Activated naive CD4-positive, alpha-beta T cell treated with anti-CD3 and anti-CD28 coated beads for 36 hours (primary cell): ENCODE measurements at regions not wholly inside any gene's neighbourhood (a gene's known extent, or its start where the extent isn't known, plus 50 kb on each side); places are given as distances from the start of the nearest gene placed in this dataset.
"Not testable (repeated sequence)": the region's sequence is repeated elsewhere in the genome, so short reads cannot be mapped to it uniquely, and the experiment has no call there.

ENCODE experiments used
- CTCF ChIA-PET: fragments of 350-600 bp; sonication (Branson Sonifier 250); formaldehyde crosslinking; loops from one replicate; lab custom pipeline; 2021; ENCODE audit warnings: antibody characterized with exemption; lab: Charles Lee
- DNase-seq: peaks from one replicate; pipeline ENCODE4 v3.0.0-alpha.2; 2020
- H3K27ac Mint-ChIP-seq: one replicate; pipeline ENCODE4 v1.8.0; 2021; ENCODE audit warnings: mild to moderate bottlenecking, mixed read lengths
- H3K27me3 Mint-ChIP-seq: one replicate; pipeline ENCODE4 v1.8.0; 2021; ENCODE audit warnings: low read depth, mixed read lengths
- H3K36me3 Mint-ChIP-seq: one replicate; pipeline ENCODE4 v1.8.0; 2021; ENCODE audit warnings: low read depth, mixed read lengths
- H3K4me1 Mint-ChIP-seq: one replicate; pipeline ENCODE4 v1.8.0; 2021; ENCODE audit warnings: low read depth, mixed read lengths
- H3K4me3 Mint-ChIP-seq: one replicate; pipeline ENCODE4 v1.8.0; 2021; ENCODE audit warnings: mild to moderate bottlenecking, moderate library complexity, mixed read lengths
- H3K9me3 Mint-ChIP-seq: one replicate; pipeline ENCODE4 v1.8.0; 2021; ENCODE audit warnings: mixed read lengths
- intact Hi-C: fragments of 100-400 bp; cut with micrococcal nuclease; formaldehyde crosslinking; loops from one replicate; pipeline ENCODE4 v1.15.1; 2023

- CTCF ChIA-PET = no interaction called here
- Mint-ChIP-seq H3K4me1 (no peaks in the 10 kb centered on the region), H3K27me3 (no peaks in the 10 kb centered on the region), H3K36me3 (no peaks in the 10 kb centered on the region), H3K4me3 (no peak overlapping the region), H3K9me3 (peaks cover 18% of the 10 kb centered on the region), H3K27ac (no peak overlapping the region)
- DNase-seq = no peak
- intact Hi-C loops = no loop called here
Measured at GRCh38 chrX:85808217-85808616, 239.1 kb downstream of the CHM start.

- DNase-seq, H3K4me3 Mint-ChIP-seq, H3K27ac Mint-ChIP-seq, H3K4me1 Mint-ChIP-seq, H3K27me3 Mint-ChIP-seq, CTCF ChIA-PET, intact Hi-C loops, H3K9me3 Mint-ChIP-seq, H3K36me3 Mint-ChIP-seq: not testable (repeated sequence)
Measured at GRCh38 chrX:85772391-85772790, 275.0 kb downstream of the CHM start.

GRCh38 chrX:85765651-85766050, 281.7 kb downstream of the CHM start:
- Mint-ChIP-seq H3K36me3 (no peaks in the 10 kb centered on the region), H3K4me3 (no peak overlapping the region), H3K27me3 (no peaks in the 10 kb centered on the region), H3K4me1 (no peaks in the 10 kb centered on the region), H3K9me3 (peaks cover 5% of the 10 kb centered on the region), H3K27ac (no peak overlapping the region)
- CTCF ChIA-PET = no interaction called here
- no peak for DNase-seq
- intact Hi-C loops = no loop called here

DNA sequence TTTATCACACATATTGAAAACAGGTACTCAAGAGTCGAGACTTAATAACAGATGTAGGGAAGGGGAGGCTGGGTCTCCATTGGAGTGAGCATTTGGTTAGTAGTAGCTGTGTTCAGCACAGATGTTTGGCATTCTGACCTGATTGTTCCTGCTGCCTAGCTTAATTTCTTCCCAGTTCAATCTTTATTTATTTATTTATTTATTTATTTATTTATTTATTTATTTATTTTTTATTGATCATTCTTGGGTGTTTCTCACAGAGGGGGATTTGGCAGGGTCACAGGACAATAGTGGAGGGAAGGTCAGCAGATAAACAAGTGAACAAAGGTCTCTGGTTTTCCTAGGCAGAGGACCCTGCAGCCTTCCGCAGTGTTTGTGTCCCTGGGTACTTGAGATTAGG, 324.3 kb downstream of the CHM start:
- H3K4me1 Mint-ChIP-seq, H3K27me3 Mint-ChIP-seq, H3K9me3 Mint-ChIP-seq, CTCF ChIA-PET, H3K27ac Mint-ChIP-seq, DNase-seq, H3K4me3 Mint-ChIP-seq, H3K36me3 Mint-ChIP-seq, intact Hi-C loops: not testable (repeated sequence)

GRCh38 chrX:85703233-85703632, 323.8 kb upstream of the POF1B start:
- intact Hi-C loops, H3K4me3 Mint-ChIP-seq, CTCF ChIA-PET, H3K27ac Mint-ChIP-seq, H3K4me1 Mint-ChIP-seq, H3K27me3 Mint-ChIP-seq, H3K9me3 Mint-ChIP-seq, H3K36me3 Mint-ChIP-seq, DNase-seq: not testable (repeated sequence)

GRCh38 chrX:85698921-85699320, 319.5 kb upstream of the POF1B start:
- no peaks in the 10 kb centered on the region for H3K4me1 Mint-ChIP-seq
- H3K36me3 Mint-ChIP-seq = no peaks in the 10 kb centered on the region
- intact Hi-C loops = no loop called here
- H3K27me3 Mint-ChIP-seq = no peaks in the 10 kb centered on the region
- no peak for DNase-seq
- no peak overlapping the region for H3K4me3 Mint-ChIP-seq
- H3K27ac Mint-ChIP-seq = no peak overlapping the region
- CTCF ChIA-PET = no interaction called here
- H3K9me3 Mint-ChIP-seq = peaks cover 9% of the 10 kb centered on the region

DNA sequence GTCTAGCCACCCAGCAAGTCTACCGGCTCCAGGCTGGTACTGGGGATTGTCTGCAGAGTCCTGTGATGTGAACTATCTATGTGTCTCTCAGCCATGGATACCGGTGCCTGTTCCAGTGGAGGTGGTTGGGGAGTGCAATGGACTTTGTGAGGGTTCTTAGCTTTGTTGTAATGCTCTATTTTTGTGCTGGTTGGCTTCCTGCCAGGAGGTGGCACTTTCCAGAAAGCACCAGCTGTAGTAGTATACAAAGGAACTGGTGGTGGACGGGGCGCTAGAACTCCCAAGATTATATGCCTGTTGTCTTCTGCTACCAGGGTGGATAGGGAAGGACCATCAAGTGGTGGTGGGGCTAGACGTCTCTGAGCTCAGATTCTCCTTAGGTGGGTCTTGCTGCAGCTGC, 306.4 kb upstream of the POF1B start:
- no peaks in the 10 kb centered on the region for H3K27me3 Mint-ChIP-seq
- no peaks in the 10 kb centered on the region for H3K36me3 Mint-ChIP-seq
- peaks cover 4% of the 10 kb centered on the region for H3K9me3 Mint-ChIP-seq
- H3K4me3 Mint-ChIP-seq = no peak overlapping the region
- CTCF ChIA-PET = no interaction called here
- intact Hi-C loops = no loop called here
- H3K27ac Mint-ChIP-seq = no peak overlapping the region
- no peaks in the 10 kb centered on the region for H3K4me1 Mint-ChIP-seq
- DNase-seq = no peak

DNA sequence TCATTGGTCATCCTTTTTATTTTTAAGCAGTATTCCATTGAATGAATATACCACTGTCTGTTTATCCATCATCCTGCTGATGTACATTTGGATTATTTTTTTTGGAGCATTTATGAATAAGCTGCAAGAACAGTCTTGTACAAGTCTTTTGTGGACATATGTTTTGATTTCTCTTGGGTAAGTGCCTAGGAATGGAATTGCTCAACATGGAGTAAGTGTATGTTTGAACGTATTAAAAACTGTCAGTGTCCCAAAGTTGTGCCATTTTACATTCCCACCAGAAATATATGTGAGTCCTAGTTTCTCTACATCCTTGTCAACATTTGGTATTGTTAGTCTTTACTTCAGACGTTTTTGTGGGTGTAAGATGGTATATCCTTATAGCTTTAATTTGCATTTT, 287.0 kb upstream of the POF1B start:
- Mint-ChIP-seq H3K36me3 (no peaks in the 10 kb centered on the region), H3K4me3 (no peak overlapping the region), H3K9me3 (no peaks in the 10 kb centered on the region), H3K27ac (no peak overlapping the region), H3K27me3 (no peaks in the 10 kb centered on the region), H3K4me1 (no peaks in the 10 kb centered on the region)
- no peak for DNase-seq
- CTCF ChIA-PET = no interaction called here
- intact Hi-C loops = no loop called here

DNA sequence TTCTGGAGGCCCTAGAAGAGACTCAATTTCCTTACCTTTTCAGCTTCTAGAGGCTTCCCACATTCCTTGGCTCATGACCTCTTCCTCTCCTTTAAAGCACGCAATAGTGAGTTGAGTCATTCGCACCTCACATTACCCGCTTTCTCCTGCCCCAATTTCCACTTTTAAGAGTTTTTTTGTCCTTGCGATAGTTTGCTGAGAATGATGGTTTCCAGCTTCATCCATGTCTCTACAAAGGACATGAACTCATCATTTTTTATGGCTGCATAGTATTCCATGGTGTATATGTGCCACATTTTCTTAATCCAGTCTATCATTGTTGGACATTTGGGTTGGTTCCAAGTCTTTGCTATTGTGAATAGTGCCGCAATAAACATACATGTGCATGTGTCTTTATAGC, 284.5 kb upstream of the POF1B start:
- H3K36me3 Mint-ChIP-seq, CTCF ChIA-PET, DNase-seq, H3K27me3 Mint-ChIP-seq, H3K27ac Mint-ChIP-seq, H3K9me3 Mint-ChIP-seq, intact Hi-C loops, H3K4me3 Mint-ChIP-seq, H3K4me1 Mint-ChIP-seq: not testable (repeated sequence)

GRCh38 chrX:85630901-85631300, 251.4 kb upstream of the POF1B start:
- Mint-ChIP-seq H3K36me3 (no peaks in the 10 kb centered on the region), H3K27ac (no peak overlapping the region), H3K27me3 (no peaks in the 10 kb centered on the region), H3K4me3 (no peak overlapping the region), H3K4me1 (no peaks in the 10 kb centered on the region), H3K9me3 (peaks cover 2% of the 10 kb centered on the region)
- intact Hi-C loops = no loop called here
- CTCF ChIA-PET = no interaction called here
- no peak for DNase-seq

GRCh38 chrX:85627363-85627762, 247.9 kb upstream of the POF1B start:
- intact Hi-C loops = no loop called here
- H3K27me3 Mint-ChIP-seq = no peaks in the 10 kb centered on the region
- no peak for DNase-seq
- CTCF ChIA-PET = no interaction called here
- H3K9me3 Mint-ChIP-seq = peaks cover 2% of the 10 kb centered on the region
- no peak overlapping the region for H3K4me3 Mint-ChIP-seq
- no peak overlapping the region for H3K27ac Mint-ChIP-seq
- no peaks in the 10 kb centered on the region for H3K4me1 Mint-ChIP-seq
- H3K36me3 Mint-ChIP-seq = no peaks in the 10 kb centered on the region

GRCh38 chrX:85622635-85623034, 243.2 kb upstream of the POF1B start:
- DNase-seq = no peak
- Mint-ChIP-seq H3K4me3 (no peak overlapping the region), H3K36me3 (no peaks in the 10 kb centered on the region), H3K4me1 (no peaks in the 10 kb centered on the region), H3K27me3 (no peaks in the 10 kb centered on the region), H3K27ac (no peak overlapping the region), H3K9me3 (no peaks in the 10 kb centered on the region)
- CTCF ChIA-PET = no interaction called here
- intact Hi-C loops = no loop called here

- no peak overlapping the region for H3K27ac Mint-ChIP-seq
- no peaks in the 10 kb centered on the region for H3K36me3 Mint-ChIP-seq
- intact Hi-C loops = no loop called here
- no peak overlapping the region for H3K4me3 Mint-ChIP-seq
- CTCF ChIA-PET = no interaction called here
- H3K9me3 Mint-ChIP-seq = no peaks in the 10 kb centered on the region
- H3K27me3 Mint-ChIP-seq = no peaks in the 10 kb centered on the region
- no peak for DNase-seq
- no peaks in the 10 kb centered on the region for H3K4me1 Mint-ChIP-seq
Measured at GRCh38 chrX:85620466-85620865, 241.0 kb upstream of the POF1B start.

GRCh38 chrX:85619962-85620361, 240.5 kb upstream of the POF1B start:
- Mint-ChIP-seq H3K27ac (no peak overlapping the region), H3K4me3 (no peak overlapping the region), H3K4me1 (no peaks in the 10 kb centered on the region), H3K36me3 (no peaks in the 10 kb centered on the region), H3K9me3 (no peaks in the 10 kb centered on the region), H3K27me3 (no peaks in the 10 kb centered on the region)
- no peak for DNase-seq
- CTCF ChIA-PET = no interaction called here
- intact Hi-C loops = loop anchor here (10.0 kb wide), 1 partner anchor 1325 kb away; no protein-coding TSS in a partner anchor
